ENCODE measurements at regions not wholly inside any gene's neighbourhood (a gene's known extent, or its start where the extent isn't known, plus 50 kb on each side); places are given as distances from the start of the nearest gene placed in this dataset.

GRCh38 chr13:48923376-48923775, 52.3 kb upstream of the FNDC3A start:
- ChIA-PET CTCF (no interaction called here), POLR2A (no interaction called here)
- DNase-seq (no peak), ATAC-seq (no peak)
- H3K27me3 Mint-ChIP-seq = no peaks in the 10 kb centered on the region
- intact Hi-C loops (cut with micrococcal nuclease) = no loop called here
- H3K4me1 Mint-ChIP-seq (ENCODE audit: low read depth) = no peaks in the 10 kb centered on the region
- no peak for TF ChIP-seq CTCF (IDR thresholded peaks at IDR 0.05)
- no peak overlapping the region for H3K27ac Mint-ChIP-seq
- no peaks in the 10 kb centered on the region for H3K36me3 Mint-ChIP-seq (ENCODE audit: low read depth)
- no peak overlapping the region for H3K4me3 Mint-ChIP-seq
- H3K9me3 Mint-ChIP-seq = no peaks in the 10 kb centered on the region

GRCh38 chr13:48925001-48925400, 50.7 kb upstream of the FNDC3A start:
- Mint-ChIP-seq H3K4me1 (ENCODE audit: low read depth) (no peaks in the 10 kb centered on the region), H3K9me3 (no peaks in the 10 kb centered on the region), H3K4me3 (no peak overlapping the region), H3K36me3 (ENCODE audit: low read depth) (no peaks in the 10 kb centered on the region), H3K27ac (no peak overlapping the region), H3K27me3 (no peaks in the 10 kb centered on the region)
- DNase-seq (no peak), ATAC-seq (no peak)
- no peak for TF ChIP-seq CTCF (IDR thresholded peaks at IDR 0.05)
- intact Hi-C loops (cut with micrococcal nuclease) = no loop called here
- ChIA-PET CTCF (no interaction called here), POLR2A (no interaction called here)

Measured in activated CD8-positive, alpha-beta T cell treated with anti-CD3 and anti-CD28 coated beads for 36 hours (primary cell).